Neural progenitor cell (in vitro differentiated cells): ENCODE measurements at regions not wholly inside any gene's neighbourhood (a gene's known extent, or its start where the extent isn't known, plus 50 kb on each side); places are given as distances from the start of the nearest gene placed in this dataset.

Experiments
- DNase-seq: peaks from one replicate; pipeline ENCODE4 v3.0.0-alpha.2; 2016; ENCODE audit warnings: low spot score
- H2AFZ ChIP-seq: fragments of 200-600 bp; sonication (generic); replicated peaks from 2 replicates; pipeline ENCODE4 v1.6.1; 2016; ENCODE audit warnings: antibody characterized with exemption
- H3F3A ChIP-seq: fragments of 200-600 bp; sonication (generic); 2 replicates; pipeline ENCODE4 v1.6.1; 2016; ENCODE audit warnings: antibody characterized with exemption, low read depth
- H3K27ac ChIP-seq: fragments of 200-600 bp; sonication (generic); 2 replicates; pipeline ENCODE4 v1.5.1; 2016; ENCODE audit warnings: mild to moderate bottlenecking
- H3K27me3 ChIP-seq: fragments of 200-600 bp; sonication (generic); 2 replicates; pipeline ENCODE4 v1.6.1; 2016; ENCODE audit warnings: mild to moderate bottlenecking, moderate library complexity
- H3K36me3 ChIP-seq: fragments of 200-600 bp; sonication (generic); 2 replicates; pipeline ENCODE4 v1.5.1; 2016
- H3K4me1 ChIP-seq: fragments of 200-600 bp; sonication (generic); 2 replicates; pipeline ENCODE4 v1.6.1; 2016; ENCODE audit warnings: mixed run types
- H3K4me2 ChIP-seq: fragments of 200-600 bp; sonication (generic); 2 replicates; pipeline ENCODE4 v1.6.1; 2016
- H3K4me3 ChIP-seq: fragments of 200-600 bp; sonication (generic); 2 replicates; pipeline ENCODE4 v1.5.1; 2016
- H3K79me2 ChIP-seq: fragments of 200-600 bp; sonication (generic); 2 replicates; pipeline ENCODE4 v1.6.1; 2016; ENCODE audit warnings: low read depth
- H3K9ac ChIP-seq: fragments of 200-600 bp; sonication (generic); 2 replicates; pipeline ENCODE4 v1.6.1; 2016
- H3K9me3 ChIP-seq: fragments of 200-600 bp; sonication (generic); 2 replicates; pipeline ENCODE4 v1.5.1; 2016; ENCODE audit warnings: low read depth
- H4K20me1 ChIP-seq: fragments of 200-600 bp; sonication (generic); 2 replicates; pipeline ENCODE4 v1.6.1; 2016; ENCODE audit warnings: low read depth
- H3K27ac Mint-ChIP-seq: 3 replicates; pipeline ENCODE4 v1.8.0; 2021; ENCODE audit warnings: mixed read lengths
- H3K27me3 Mint-ChIP-seq: 2 replicates; pipeline ENCODE4 v1.8.0; 2022; ENCODE audit warnings: low read depth, mild to moderate bottlenecking, inconsistent platforms, moderate library complexity, mixed read lengths; ENCODE audit not compliant: insufficient read depth
- H3K36me3 Mint-ChIP-seq: 3 replicates; pipeline ENCODE4 v1.8.0; 2021; ENCODE audit warnings: mixed read lengths
- H3K4me1 Mint-ChIP-seq: 3 replicates; pipeline ENCODE4 v1.8.0; 2021; ENCODE audit warnings: mixed read lengths
- H3K4me3 Mint-ChIP-seq: 3 replicates; pipeline ENCODE4 v1.8.0; 2021; ENCODE audit warnings: mild to moderate bottlenecking, moderate library complexity, mixed read lengths
- H3K9me3 Mint-ChIP-seq: 3 replicates; pipeline ENCODE4 v1.8.0; 2020; ENCODE audit warnings: mixed read lengths
- EZH2 ChIP-seq: fragments of 200-600 bp; sonication (generic); IDR thresholded peaks from 2 replicates; pipeline ENCODE4 v1.6.1; 2017; ENCODE audit warnings: antibody characterized with exemption, mild to moderate bottlenecking, moderate library complexity
- EZH2phosphoT487 ChIP-seq: fragments of 200-600 bp; sonication (generic); IDR thresholded peaks from 2 replicates; pipeline ENCODE4 v1.6.1; 2017; ENCODE audit warnings: antibody characterized with exemption
- TF ChIP-seq, protein P1 (sequence below): fragments of 200-600 bp; sonication (generic); IDR thresholded peaks from 2 replicates; pipeline ENCODE4 v1.5.1; 2017; ENCODE audit warnings: antibody characterized with exemption, mild to moderate bottlenecking

DNA sequence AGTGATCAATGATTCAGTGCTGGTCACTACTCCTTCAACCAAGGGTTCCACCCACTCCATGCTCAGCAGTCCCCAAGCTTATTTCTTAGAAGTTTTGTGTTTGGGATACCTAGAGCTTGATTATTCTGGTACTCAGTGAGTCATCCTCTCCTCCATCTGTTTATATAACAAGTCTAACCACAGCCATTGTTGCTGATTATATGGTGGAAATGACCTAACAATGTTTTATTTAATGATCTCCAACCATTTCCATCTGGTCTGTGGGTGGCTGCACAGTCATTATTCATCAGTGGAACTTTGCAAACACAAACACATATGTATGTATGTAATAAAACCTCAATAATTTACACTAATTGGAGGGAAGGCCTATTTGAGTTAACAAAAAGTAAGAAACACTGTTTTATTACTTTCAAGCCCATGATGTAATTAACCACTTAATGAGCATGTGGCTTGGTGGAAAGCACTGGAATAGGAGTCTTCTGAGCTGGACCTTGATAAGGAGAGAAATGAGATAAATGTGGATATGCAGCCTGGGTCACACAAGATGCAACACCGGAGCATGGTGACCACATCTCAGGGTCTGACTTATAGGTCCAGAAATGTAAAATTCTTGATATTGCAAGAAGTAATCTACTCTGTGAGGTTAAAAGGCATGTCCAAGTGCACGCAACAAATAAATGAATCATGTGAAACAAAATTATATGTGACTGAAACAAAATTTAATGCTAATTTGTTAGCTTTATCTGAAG is 99.0 kb upstream of the WLS start:
- DNase-seq: no peak
- Histone ChIP-seq H3K79me2 (no peaks in the 10 kb centered on the region), H3K36me3 (no peaks in the 10 kb centered on the region), H3K27ac (no peak overlapping the region), H2AFZ (no peak overlapping the region), H3F3A (no peaks in the 10 kb centered on the region), H3K9me3 (no peaks in the 10 kb centered on the region), H4K20me1 (no peaks in the 10 kb centered on the region), H3K4me2 (no peak overlapping the region), H3K27me3 (no peaks in the 10 kb centered on the region), H3K4me1 (peaks cover 2% of the 10 kb centered on the region), H3K4me3 (no peak overlapping the region), H3K9ac (no peak overlapping the region)
- peaks cover 6% of the 10 kb centered on the region for H3K4me1 Mint-ChIP-seq
- no peak overlapping the region for H3K4me3 Mint-ChIP-seq
- no peak for TF ChIP-seq EZH2
- TF ChIP-seq, protein P1, sequence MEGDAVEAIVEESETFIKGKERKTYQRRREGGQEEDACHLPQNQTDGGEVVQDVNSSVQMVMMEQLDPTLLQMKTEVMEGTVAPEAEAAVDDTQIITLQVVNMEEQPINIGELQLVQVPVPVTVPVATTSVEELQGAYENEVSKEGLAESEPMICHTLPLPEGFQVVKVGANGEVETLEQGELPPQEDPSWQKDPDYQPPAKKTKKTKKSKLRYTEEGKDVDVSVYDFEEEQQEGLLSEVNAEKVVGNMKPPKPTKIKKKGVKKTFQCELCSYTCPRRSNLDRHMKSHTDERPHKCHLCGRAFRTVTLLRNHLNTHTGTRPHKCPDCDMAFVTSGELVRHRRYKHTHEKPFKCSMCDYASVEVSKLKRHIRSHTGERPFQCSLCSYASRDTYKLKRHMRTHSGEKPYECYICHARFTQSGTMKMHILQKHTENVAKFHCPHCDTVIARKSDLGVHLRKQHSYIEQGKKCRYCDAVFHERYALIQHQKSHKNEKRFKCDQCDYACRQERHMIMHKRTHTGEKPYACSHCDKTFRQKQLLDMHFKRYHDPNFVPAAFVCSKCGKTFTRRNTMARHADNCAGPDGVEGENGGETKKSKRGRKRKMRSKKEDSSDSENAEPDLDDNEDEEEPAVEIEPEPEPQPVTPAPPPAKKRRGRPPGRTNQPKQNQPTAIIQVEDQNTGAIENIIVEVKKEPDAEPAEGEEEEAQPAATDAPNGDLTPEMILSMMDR: no peak
- TF ChIP-seq EZH2phosphoT487: no peak
- H3K27ac Mint-ChIP-seq: no peak overlapping the region
- peaks cover 4% of the 10 kb centered on the region for H3K9me3 Mint-ChIP-seq
- no peaks in the 10 kb centered on the region for H3K36me3 Mint-ChIP-seq
- H3K27me3 Mint-ChIP-seq: peaks cover 2% of the 10 kb centered on the region

DNA sequence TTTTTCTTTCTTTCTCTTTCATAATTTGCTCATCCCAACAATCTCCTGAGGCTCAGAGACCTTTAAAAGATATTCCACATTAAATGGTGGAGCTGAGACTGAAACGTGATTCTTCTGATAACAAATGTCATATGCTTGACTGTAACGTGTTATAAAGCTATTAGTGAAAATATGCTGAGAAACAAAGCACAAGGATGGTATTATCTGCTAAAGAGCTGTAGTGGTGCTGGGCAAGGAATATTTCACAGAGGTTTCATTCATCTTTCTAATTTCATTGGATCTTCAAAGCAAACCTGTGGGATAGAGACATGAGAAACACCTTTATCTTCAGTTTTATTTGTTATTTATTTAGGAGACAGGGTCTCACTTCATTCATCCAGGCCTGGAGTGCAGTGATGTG is 98.1 kb upstream of the WLS start:
- Mint-ChIP-seq H3K4me1 (peaks cover 6% of the 10 kb centered on the region), H3K36me3 (no peaks in the 10 kb centered on the region), H3K4me3 (no peak overlapping the region), H3K27me3 (peaks cover 4% of the 10 kb centered on the region), H3K27ac (no peak overlapping the region), H3K9me3 (peaks cover 6% of the 10 kb centered on the region)
- H2AFZ ChIP-seq: no peak overlapping the region
- DNase-seq: no peak
- H3K9ac ChIP-seq: no peak overlapping the region
- H3K27ac ChIP-seq: no peak overlapping the region
- H3K4me2 ChIP-seq: no peak overlapping the region
- H3F3A ChIP-seq: no peaks in the 10 kb centered on the region
- TF ChIP-seq EZH2 (no peak), EZH2phosphoT487 (no peak)
- TF ChIP-seq, protein P1: no peak
- no peak overlapping the region for H3K4me3 ChIP-seq
- H3K27me3 ChIP-seq: no peaks in the 10 kb centered on the region
- H3K79me2 ChIP-seq: no peaks in the 10 kb centered on the region
- H3K4me1 ChIP-seq: no peaks in the 10 kb centered on the region
- H3K36me3 ChIP-seq: no peaks in the 10 kb centered on the region
- H4K20me1 ChIP-seq: no peaks in the 10 kb centered on the region
- no peaks in the 10 kb centered on the region for H3K9me3 ChIP-seq

GRCh38 chr1:68329096-68329835 is 96.9 kb upstream of the WLS start:
- Histone ChIP-seq H3K4me3 (no peak overlapping the region), H3K9me3 (no peaks in the 10 kb centered on the region), H3F3A (no peaks in the 10 kb centered on the region), H3K9ac (no peak overlapping the region), H3K4me2 (no peak overlapping the region), H4K20me1 (no peaks in the 10 kb centered on the region), H2AFZ (no peak overlapping the region), H3K79me2 (no peaks in the 10 kb centered on the region), H3K27me3 (no peaks in the 10 kb centered on the region), H3K36me3 (no peaks in the 10 kb centered on the region), H3K4me1 (no peaks in the 10 kb centered on the region), H3K27ac (no peak overlapping the region)
- TF ChIP-seq EZH2phosphoT487: no peak
- TF ChIP-seq, protein P1: no peak
- no peak for TF ChIP-seq EZH2
- H3K27me3 Mint-ChIP-seq: peaks cover 3% of the 10 kb centered on the region
- no peaks in the 10 kb centered on the region for H3K36me3 Mint-ChIP-seq
- H3K4me1 Mint-ChIP-seq: peaks cover 7% of the 10 kb centered on the region
- H3K27ac Mint-ChIP-seq: no peak overlapping the region
- peaks cover 6% of the 10 kb centered on the region for H3K9me3 Mint-ChIP-seq
- no peak overlapping the region for H3K4me3 Mint-ChIP-seq
- DNase-seq: no peak
